IMR-90 (cell line): ENCODE measurements at regions not wholly inside any gene's neighbourhood (a gene's known extent, or its start where the extent isn't known, plus 50 kb on each side); places are given as distances from the start of the nearest gene placed in this dataset.

ENCODE experiments used
- ATAC-seq: fragments of 200-7000 bp; cut with Tn5 transposase; 2 replicates; pipeline ENCODE4 v1.9.1; 2020; ENCODE audit warnings: low read depth, mild to moderate bottlenecking, moderate library complexity
- BruUV-seq: library from RNA; stranded (reverse); fragments of 400-500 nt; replicated peaks from 2 replicates; lab custom pipeline; 2021; lab: Mats Ljungman, UMichigan
- CTCF ChIA-PET: fragments of 300-600 bp; formaldehyde crosslinking; extraction: SDS; loops from one replicate; lab custom pipeline; 2021; ENCODE audit warnings: antibody characterized with exemption; lab: Yijun Ruan, JAX
- POLR2A ChIA-PET: fragments of 300-600 bp; sonication (Branson Sonifier 250); formaldehyde crosslinking; loops from one replicate; lab custom pipeline; 2022; ENCODE audit warnings: antibody characterized with exemption; ENCODE audit not compliant: unreplicated experiment; lab: Charles Lee
- DNase-seq: peaks from one replicate; pipeline ENCODE4 v3.0.0; 2013
- H2AFZ ChIP-seq: replicated peaks from 2 replicates; pipeline ENCODE3; 2013; ENCODE audit warnings: low read length, mild to moderate bottlenecking; ENCODE audit not compliant: poor library complexity
- H2AK5ac ChIP-seq: 2 replicates; pipeline ENCODE4 v1.6.1; 2013; ENCODE audit warnings: low read depth, low read length, inconsistent platforms
- H2AK9ac ChIP-seq: replicated peaks from 2 replicates; pipeline ENCODE3; 2013; ENCODE audit warnings: mild to moderate bottlenecking, low read depth, low read length, moderate library complexity; ENCODE audit not compliant: poor library complexity
- H2BK120ac ChIP-seq: 2 replicates; pipeline ENCODE4 v1.6.1; 2013; ENCODE audit warnings: low read depth, low read length, inconsistent platforms
- H2BK15ac ChIP-seq: 3 replicates; pipeline ENCODE4 v1.6.1; 2013; ENCODE audit warnings: low read depth, low read length, inconsistent platforms
- H2BK20ac ChIP-seq: 2 replicates; pipeline ENCODE4 v1.6.1; 2013; ENCODE audit warnings: low read depth, mild to moderate bottlenecking, inconsistent platforms, low read length, moderate library complexity
- H2BK5ac ChIP-seq: 2 replicates; pipeline ENCODE4 v1.6.1; 2013; ENCODE audit warnings: mild to moderate bottlenecking, low read depth, low read length, inconsistent platforms; ENCODE audit not compliant: poor library complexity, severe bottlenecking
- H3K14ac ChIP-seq: replicated peaks from 2 replicates; pipeline ENCODE4 v1.6.1; 2013; ENCODE audit warnings: low read depth, low read length, inconsistent platforms
- H3K18ac ChIP-seq: 2 replicates; pipeline ENCODE4 v1.6.1; 2013; ENCODE audit warnings: low read depth, low read length, control low read depth
- H3K23ac ChIP-seq: 2 replicates; pipeline ENCODE4 v1.6.1; 2013; ENCODE audit warnings: low read depth, low read length, inconsistent platforms
- H3K27ac ChIP-seq: 2 replicates; pipeline ENCODE4 v1.5.1; 2013; ENCODE audit warnings: mild to moderate bottlenecking, control low read depth, low read length; ENCODE audit not compliant: insufficient read depth
- H3K27me3 ChIP-seq: 2 replicates; pipeline ENCODE4 v1.6.1; 2013; ENCODE audit warnings: low read length; ENCODE audit not compliant: control insufficient read depth, insufficient read depth
- H3K36me3 ChIP-seq: 2 replicates; pipeline ENCODE4 v1.6.1; 2013; ENCODE audit warnings: low read length, mixed read lengths; ENCODE audit not compliant: control insufficient read depth, insufficient read depth
- H3K4ac ChIP-seq: 2 replicates; pipeline ENCODE4 v1.6.1; 2013; ENCODE audit warnings: low read depth, low read length, inconsistent platforms
- H3K4me1 ChIP-seq: 2 replicates; pipeline ENCODE4 v1.6.1; 2013; ENCODE audit warnings: low read length, mixed read lengths; ENCODE audit not compliant: control insufficient read depth, insufficient read depth
- H3K4me2 ChIP-seq: 2 replicates; pipeline ENCODE4 v1.6.1; 2013; ENCODE audit warnings: low read depth, mild to moderate bottlenecking, control low read depth, low read length, moderate library complexity
- H3K4me3 ChIP-seq: 2 replicates; pipeline ENCODE4 v1.5.1; 2013; ENCODE audit warnings: low read depth, mild to moderate bottlenecking, control low read depth, low read length, moderate library complexity; ENCODE audit not compliant: insufficient read depth
- H3K56ac ChIP-seq: 2 replicates; pipeline ENCODE4 v1.6.1; 2013; ENCODE audit warnings: low read length, inconsistent platforms; ENCODE audit not compliant: insufficient read depth; ENCODE audit errors: extremely low read depth
- H3K79me1 ChIP-seq, 2 experiments: 2 replicates each; pipeline ENCODE4 v1.6.1; 2013; ENCODE audit warnings: low read length in 2 of 2, inconsistent platforms in 1 of 2, low read depth in 1 of 2
- H3K9ac ChIP-seq: 2 replicates; pipeline ENCODE4 v1.6.1; 2013; ENCODE audit warnings: low read depth, low read length, control low read depth
- H3K9me1 ChIP-seq: 2 replicates; pipeline ENCODE4 v1.6.1; 2013; ENCODE audit warnings: low read length, inconsistent platforms; ENCODE audit not compliant: insufficient read depth
- H3K9me3 ChIP-seq: 2 replicates; pipeline ENCODE4 v1.6.1; 2013; ENCODE audit warnings: low read length; ENCODE audit not compliant: control insufficient read depth, insufficient read depth
- H4K20me1 ChIP-seq: 2 replicates; pipeline ENCODE4 v1.6.1; 2013; ENCODE audit warnings: low read length, inconsistent platforms; ENCODE audit not compliant: insufficient read depth
- H4K5ac ChIP-seq: 2 replicates; pipeline ENCODE4 v1.6.1; 2013; ENCODE audit warnings: mild to moderate bottlenecking, low read depth, low read length, control low read depth
- H4K8ac ChIP-seq, 2 experiments: 2 replicates each; pipeline ENCODE4 v1.6.1; 2013; ENCODE audit warnings: low read depth in 2 of 2, low read length in 2 of 2, control low read depth in 1 of 2, inconsistent platforms in 1 of 2
- H4K91ac ChIP-seq: 2 replicates; pipeline ENCODE4 v1.6.1; 2013; ENCODE audit warnings: low read depth, low read length, inconsistent platforms; ENCODE audit not compliant: insufficient read depth
- BHLHE40 ChIP-seq: fragments of 150-350 bp; IDR thresholded peaks from 2 replicates; pipeline ENCODE4 v1.6.1; 2016; ENCODE audit warnings: mild to moderate bottlenecking, low read depth, low read length
- CEBPB ChIP-seq: IDR thresholded peaks from 2 replicates; pipeline ENCODE4 v1.6.1; 2012; ENCODE audit warnings: low read depth, low read length, improper control_type of control experiment
- CHD1 ChIP-seq: IDR thresholded peaks from 2 replicates; pipeline ENCODE4 v1.6.1; 2012; ENCODE audit warnings: low read depth, low read length, improper control_type of control experiment
- CTCF ChIP-seq: conservative IDR thresholded peaks from 2 replicates; pipeline ENCODE4 v1.5.1; 2012; ENCODE audit warnings: mild to moderate bottlenecking, low read depth, low read length, improper control_type of control experiment
- ELK1 ChIP-seq: fragments of 150-350 bp; IDR thresholded peaks from 2 replicates; pipeline ENCODE4 v1.6.1; 2016; ENCODE audit warnings: low read depth, mild to moderate bottlenecking, low read length, moderate library complexity, borderline replicate concordance
- FOS ChIP-seq: fragments of 150-350 bp; IDR thresholded peaks from 2 replicates; pipeline ENCODE4 v1.6.1; 2016; ENCODE audit warnings: low read depth, low read length
- MAFK ChIP-seq: IDR thresholded peaks from 2 replicates; pipeline ENCODE4 v1.6.1; 2012; ENCODE audit warnings: low read depth, low read length, improper control_type of control experiment
- MAZ ChIP-seq: IDR thresholded peaks from 2 replicates; pipeline ENCODE4 v1.6.1; 2012; ENCODE audit warnings: low read depth, mild to moderate bottlenecking, low read length, improper control_type of control experiment, moderate library complexity, borderline replicate concordance
- MXI1 ChIP-seq: IDR thresholded peaks from 2 replicates; pipeline ENCODE4 v1.6.1; 2012; ENCODE audit warnings: low read depth, mild to moderate bottlenecking, low read length, moderate library complexity, borderline replicate concordance
- NFE2L2 ChIP-seq: fragments of 150-350 bp; IDR thresholded peaks from 2 replicates; pipeline ENCODE4 v1.6.1; 2016; ENCODE audit warnings: low read depth, mild to moderate bottlenecking, low read length
- POLR2A ChIP-seq: IDR thresholded peaks from 2 replicates; pipeline ENCODE4 v1.6.1; 2012; ENCODE audit warnings: mild to moderate bottlenecking, low read depth, low read length
- RAD21 ChIP-seq: IDR thresholded peaks from 2 replicates; pipeline ENCODE4 v1.6.1; 2012; ENCODE audit warnings: low read length, improper control_type of control experiment
- RCOR1 ChIP-seq: IDR thresholded peaks from 2 replicates; pipeline ENCODE4 v1.6.1; 2012; ENCODE audit warnings: mild to moderate bottlenecking, low read length, improper control_type of control experiment; ENCODE audit not compliant: insufficient replicate concordance
- RFX5 ChIP-seq: IDR thresholded peaks from 2 replicates; pipeline ENCODE4 v1.8.0; 2012; ENCODE audit warnings: low read depth, mild to moderate bottlenecking, low read length, moderate library complexity
- SMC3 ChIP-seq: fragments of 150-350 bp; IDR thresholded peaks from 2 replicates; pipeline ENCODE4 v1.6.1; 2016; ENCODE audit warnings: low read depth, mild to moderate bottlenecking, antibody characterized with exemption, low read length, moderate library complexity
- USF2 ChIP-seq: fragments of 150-350 bp; IDR thresholded peaks from 2 replicates; pipeline ENCODE4 v1.6.1; 2017; ENCODE audit warnings: mild to moderate bottlenecking, antibody characterized with exemption, low read length, low read depth
- WGBS, 2 experiments: methylation state at CpG; one replicate each; pipeline versions ENCODE4 v1.1.5 to v1.1.7; 2013; ENCODE audit warnings: missing lambda C conversion rate in 2 of 2; ENCODE audit not compliant: insufficient read length in 1 of 2; ENCODE audit errors: extremely low coverage in 2 of 2; 5-methylcytosine and 5-hydroxymethylcytosine counted together
- dilution Hi-C: fragments of 300-500 bp; cut with HindIII; formaldehyde crosslinking; loops from one replicate; pipeline ENCODE4 v1.14.3; 2018; ENCODE audit warnings: low sequenced_read_pairs; ENCODE audit not compliant: unreplicated experiment
- in situ Hi-C: fragments of 300-500 bp; cut with MboI; formaldehyde crosslinking; loops from 3 replicates; pipeline ENCODE4 v1.14.3; 2019; ENCODE audit warnings: low sequenced_read_pairs, inconsistent platforms, mixed read lengths
- intact Hi-C: fragments of 100-400 bp; cut with micrococcal nuclease; formaldehyde crosslinking; loops from 2 replicates; pipeline ENCODE4 v1.10.0; 2022

GRCh38 chr5:2282893-2283292 lies 400.2 kb upstream of the IRX4 start:
- H2AFZ ChIP-seq, result no peak overlapping the region
- H4K20me1 ChIP-seq, result no peaks in the 10 kb centered on the region
- H3K79me1 ChIP-seq, result no peaks in the 10 kb centered on the region
- WGBS, 2 experiments, result no CpG with 5 or more reads among the region's 7 CpGs
- H4K5ac ChIP-seq, result no peak overlapping the region
- H3K4me1 ChIP-seq, result no peaks in the 10 kb centered on the region
- H3K4me3 ChIP-seq, result no peak overlapping the region
- H2BK15ac ChIP-seq, result no peak overlapping the region
- intact Hi-C loops (no loop called here), in situ Hi-C loops (no loop called here), dilution Hi-C loops (no loop called here)
- no peak overlapping the region for H2BK120ac ChIP-seq
- H3K27ac ChIP-seq, result no peak overlapping the region
- H2AK9ac ChIP-seq, result no peak overlapping the region
- TF ChIP-seq CHD1, result no peak
- no peak for TF ChIP-seq MAFK
- no peak for TF ChIP-seq ELK1
- TF ChIP-seq MAZ, result no peak
- TF ChIP-seq FOS, result no peak
- TF ChIP-seq POLR2A, result no peak
- no peak for TF ChIP-seq RAD21
- TF ChIP-seq BHLHE40, result no peak
- TF ChIP-seq CTCF, result no peak
- TF ChIP-seq USF2, result no peak
- TF ChIP-seq CEBPB, result no peak
- no peak for TF ChIP-seq MXI1
- TF ChIP-seq RFX5, result no peak
- TF ChIP-seq NFE2L2, result no peak
- no peak for TF ChIP-seq SMC3
- TF ChIP-seq RCOR1, result no peak
- H3K56ac ChIP-seq, result no peak overlapping the region
- H2BK5ac ChIP-seq, result no peak overlapping the region
- no peak overlapping the region for H3K4ac ChIP-seq
- H3K23ac ChIP-seq, result no peak overlapping the region
- H3K14ac ChIP-seq, result no peak overlapping the region
- no peak overlapping the region for H3K4me2 ChIP-seq
- no peak for ATAC-seq
- H3K27me3 ChIP-seq, result no peaks in the 10 kb centered on the region
- ChIA-PET POLR2A (no interaction called here), CTCF (no interaction called here)
- H4K91ac ChIP-seq, result no peak overlapping the region
- H2BK20ac ChIP-seq, result no peak overlapping the region
- H3K36me3 ChIP-seq, result no peaks in the 10 kb centered on the region
- no peak overlapping the region for H3K18ac ChIP-seq
- DNase-seq, result no peak
- H3K9me1 ChIP-seq, result no peaks in the 10 kb centered on the region
- no TSS peak for BruUV-seq
- no peak overlapping the region for H2AK5ac ChIP-seq
- H4K8ac ChIP-seq, result no peak overlapping the region
- no peak overlapping the region for H3K9ac ChIP-seq
- H3K9me3 ChIP-seq, result peaks cover 34% of the 10 kb centered on the region
